SJCRH30 (cell line): ENCODE measurements at regions not wholly inside any gene's neighbourhood (a gene's known extent, or its start where the extent isn't known, plus 50 kb on each side); places are given as distances from the start of the nearest gene placed in this dataset.
"Not testable (repeated sequence)": the region's sequence is repeated elsewhere in the genome, so short reads cannot be mapped to it uniquely, and the experiment has no call there.

ENCODE experiments used
- DNase-seq, 2 experiments: peaks; one replicate each; pipeline ENCODE4 v3.0.0-alpha.2; 2015 to 2020
- H3K27ac ChIP-seq: fragments of 250-450 bp; sonication (Bioruptor Pico); 2 replicates; pipeline ENCODE4 v1.5.1; 2020; ENCODE audit warnings: mild to moderate bottlenecking, moderate library complexity
- H3K27me3 ChIP-seq: fragments of 250-450 bp; sonication (Bioruptor Pico); 2 replicates; pipeline ENCODE4 v1.5.1; 2020; ENCODE audit warnings: mild to moderate bottlenecking, moderate library complexity
- H3K36me3 ChIP-seq: fragments of 250-450 bp; sonication (Bioruptor Pico); 2 replicates; pipeline ENCODE4 v1.5.1; 2020; ENCODE audit warnings: mild to moderate bottlenecking, moderate library complexity
- H3K4me1 ChIP-seq: fragments of 250-450 bp; sonication (Bioruptor Pico); 2 replicates; pipeline ENCODE4 v1.5.1; 2020; ENCODE audit warnings: mild to moderate bottlenecking, moderate library complexity
- H3K4me3 ChIP-seq: fragments of 250-450 bp; sonication (Bioruptor Pico); 2 replicates; pipeline ENCODE4 v1.5.1; 2020; ENCODE audit warnings: mild to moderate bottlenecking, moderate library complexity
- H3K9me3 ChIP-seq: fragments of 250-450 bp; sonication (Bioruptor Pico); replicated peaks from 2 replicates; pipeline ENCODE4 v1.5.1; 2020; ENCODE audit warnings: mild to moderate bottlenecking, moderate library complexity

GRCh38 chr3:69658514-69659140 lies 80.6 kb upstream of the MITF start:
- H3K4me1 ChIP-seq: no peaks in the 10 kb centered on the region
- no peak overlapping the region for H3K4me3 ChIP-seq
- H3K27ac ChIP-seq: no peak overlapping the region
- no peak for DNase-seq
- H3K36me3 ChIP-seq: no peaks in the 10 kb centered on the region
- H3K9me3 ChIP-seq: no peaks in the 10 kb centered on the region
- no peaks in the 10 kb centered on the region for H3K27me3 ChIP-seq

GRCh38 chr3:69657030-69657429 lies 82.2 kb upstream of the MITF start:
- DNase-seq, H3K4me3 ChIP-seq, H3K9me3 ChIP-seq, H3K4me1 ChIP-seq, H3K27me3 ChIP-seq, H3K27ac ChIP-seq, H3K36me3 ChIP-seq: not testable (repeated sequence)

DNA sequence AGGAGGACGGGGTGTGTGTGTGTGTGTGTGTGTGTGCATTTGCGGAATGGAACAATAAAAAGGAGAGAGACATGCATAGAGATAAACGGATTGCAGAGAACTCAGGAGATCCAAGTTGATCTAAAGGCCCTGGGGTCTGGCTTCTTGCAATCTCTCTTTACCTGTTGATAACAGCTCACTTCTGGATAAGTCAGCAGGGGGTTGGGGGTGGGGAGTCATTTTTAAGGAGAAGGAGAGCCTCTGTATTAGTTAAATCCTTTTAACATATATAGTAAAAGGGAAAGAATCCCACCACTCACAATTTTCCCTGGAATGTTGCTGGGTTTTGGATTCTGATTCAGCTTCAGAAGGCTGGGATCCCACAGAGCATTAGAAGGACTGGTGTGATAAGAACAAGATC lies 87.5 kb upstream of the MITF start:
- H3K27ac ChIP-seq: no peak overlapping the region
- no peaks in the 10 kb centered on the region for H3K27me3 ChIP-seq
- H3K4me3 ChIP-seq: no peak overlapping the region
- no peaks in the 10 kb centered on the region for H3K9me3 ChIP-seq
- DNase-seq: no peak
- H3K36me3 ChIP-seq: no peaks in the 10 kb centered on the region
- peaks cover 5% of the 10 kb centered on the region; the same call in 1 of the 2 replicates for H3K4me1 ChIP-seq

GRCh38 chr3:69650066-69650419 lies 89.2 kb upstream of the MITF start:
- no peaks in the 10 kb centered on the region for H3K27me3 ChIP-seq
- H3K4me3 ChIP-seq: no peak overlapping the region
- H3K9me3 ChIP-seq: no peaks in the 10 kb centered on the region
- H3K27ac ChIP-seq: no peak overlapping the region
- no peak for DNase-seq
- peaks cover 9% of the 10 kb centered on the region; the same call in 1 of the 2 replicates for H3K4me1 ChIP-seq
- no peaks in the 10 kb centered on the region for H3K36me3 ChIP-seq

GRCh38 chr3:69649120-69650065 lies 89.9 kb upstream of the MITF start:
- no peak overlapping the region for H3K4me3 ChIP-seq
- no peak for DNase-seq
- H3K27ac ChIP-seq: no peak overlapping the region
- H3K9me3 ChIP-seq: no peaks in the 10 kb centered on the region
- peaks cover 9% of the 10 kb centered on the region; the same call in 1 of the 2 replicates for H3K4me1 ChIP-seq
- no peaks in the 10 kb centered on the region for H3K27me3 ChIP-seq
- H3K36me3 ChIP-seq: no peaks in the 10 kb centered on the region

- Histone ChIP-seq H3K4me1 (peaks cover 9% of the 10 kb centered on the region; the same call in 1 of the 2 replicates), H3K9me3 (no peaks in the 10 kb centered on the region), H3K27ac (no peak overlapping the region), H3K36me3 (no peaks in the 10 kb centered on the region), H3K27me3 (no peaks in the 10 kb centered on the region), H3K4me3 (no peak overlapping the region)
- no peak for DNase-seq
Observed at GRCh38 chr3:69648126-69648525, 91.1 kb upstream of the MITF start.

DNA sequence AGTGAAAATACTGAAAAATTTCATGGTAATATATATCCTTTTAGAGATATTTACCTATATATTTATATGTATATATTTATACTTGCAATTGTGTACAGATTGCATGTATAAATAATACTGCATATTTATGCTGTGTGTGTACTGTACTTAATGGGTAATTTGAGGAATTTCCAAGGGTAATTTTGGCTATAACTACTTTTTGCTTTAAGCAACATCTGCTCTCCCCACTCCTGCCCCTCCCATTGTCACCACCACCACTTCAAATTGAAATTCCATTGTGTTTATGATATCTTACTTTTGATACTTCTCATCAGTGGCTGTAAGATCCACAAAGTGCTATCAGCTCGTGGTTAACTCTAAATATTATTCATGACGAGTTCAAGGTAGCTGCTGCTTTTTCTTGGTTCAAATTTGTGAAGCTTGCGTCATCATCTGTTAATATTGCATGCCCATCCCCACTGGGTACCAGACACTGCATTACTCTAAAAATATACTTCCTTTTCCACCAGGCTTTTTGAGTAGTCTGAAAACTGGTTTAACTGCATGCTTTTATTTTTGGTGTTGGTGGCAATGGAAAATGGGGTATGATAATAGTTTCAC lies 91.7 kb upstream of the MITF start:
- no peaks in the 10 kb centered on the region for H3K9me3 ChIP-seq
- no peak overlapping the region for H3K27ac ChIP-seq
- H3K36me3 ChIP-seq: no peaks in the 10 kb centered on the region
- H3K27me3 ChIP-seq: no peaks in the 10 kb centered on the region
- H3K4me3 ChIP-seq: no peak overlapping the region
- DNase-seq: no peak
- peaks cover 9% of the 10 kb centered on the region; the same call in 1 of the 2 replicates for H3K4me1 ChIP-seq

DNA sequence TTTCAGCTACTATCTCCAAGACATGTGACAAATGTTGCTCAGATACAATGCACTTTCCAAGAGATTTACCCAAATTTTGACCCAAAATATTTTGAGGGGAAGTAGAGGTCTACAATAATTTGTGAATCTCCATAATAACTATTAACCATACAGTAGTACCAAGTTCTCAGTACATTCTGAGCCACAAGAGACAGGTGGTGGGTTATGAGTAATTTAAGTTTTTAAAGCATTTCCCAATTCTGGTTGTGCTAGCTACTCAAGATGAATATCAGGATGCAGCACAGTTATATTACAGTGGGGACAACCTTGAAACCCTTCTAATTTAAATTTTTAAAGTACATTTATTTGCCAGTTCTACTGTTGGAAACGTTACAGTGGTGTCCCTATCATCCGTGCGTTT lies 92.2 kb upstream of the MITF start:
- Histone ChIP-seq H3K4me1 (peaks cover 9% of the 10 kb centered on the region; the same call in 1 of the 2 replicates), H3K9me3 (no peaks in the 10 kb centered on the region), H3K36me3 (no peaks in the 10 kb centered on the region), H3K27ac (peak overlapping the region; percentile 28; the same call in 1 of the 2 replicates), H3K4me3 (no peak overlapping the region), H3K27me3 (no peaks in the 10 kb centered on the region)
- DNase-seq: no peak

- peak; percentile 18 to 42 for DNase-seq
- no peaks in the 10 kb centered on the region for H3K9me3 ChIP-seq
Observed at GRCh38 chr3:69646287-69647067, 92.8 kb upstream of the MITF start.

DNA sequence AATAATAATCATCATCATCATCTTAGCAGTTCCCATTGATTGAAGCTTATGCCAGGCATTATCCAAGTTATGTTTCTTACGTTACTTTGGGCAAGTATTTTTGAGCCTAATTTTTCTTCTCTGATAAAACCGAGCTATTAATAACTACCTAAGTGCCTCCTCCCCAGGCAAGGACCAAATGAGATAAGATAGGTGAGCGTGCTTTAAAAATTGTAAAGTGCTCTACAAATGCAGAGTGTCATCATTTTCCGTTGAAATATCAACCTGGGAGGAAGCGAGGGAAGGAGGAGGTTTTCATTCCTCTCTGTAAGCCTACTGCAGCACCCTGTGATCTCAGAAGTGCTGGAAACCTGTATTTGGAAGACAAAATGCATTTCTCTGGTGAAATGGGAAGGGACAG lies 96.7 kb upstream of the MITF start:
- H3K4me1 ChIP-seq: peaks cover 9% of the 10 kb centered on the region; the same call in 1 of the 2 replicates
- H3K36me3 ChIP-seq: no peaks in the 10 kb centered on the region
- DNase-seq: no peak

More at GRCh38 chr3:69646287-69647067, 92.8 kb upstream of the MITF start:
- no peaks in the 10 kb centered on the region for H3K27me3 ChIP-seq
- peaks cover 9% of the 10 kb centered on the region; the same call in 1 of the 2 replicates for H3K4me1 ChIP-seq
- peak overlapping the region; percentile 28; the same call in 1 of the 2 replicates for H3K27ac ChIP-seq
- H3K4me3 ChIP-seq: no peak overlapping the region
- H3K36me3 ChIP-seq: no peaks in the 10 kb centered on the region

GRCh38 chr3:69639851-69640250 lies 99.4 kb upstream of the MITF start:
- Histone ChIP-seq H3K36me3 (no peaks in the 10 kb centered on the region), H3K27me3 (no peaks in the 10 kb centered on the region), H3K27ac (no peak overlapping the region), H3K9me3 (no peaks in the 10 kb centered on the region), H3K4me1 (no peaks in the 10 kb centered on the region), H3K4me3 (no peak overlapping the region)
- DNase-seq: no peak

More for the DNA sequence above, 96.7 kb upstream of the MITF start:
- Histone ChIP-seq H3K27me3 (no peaks in the 10 kb centered on the region), H3K9me3 (no peaks in the 10 kb centered on the region), H3K4me3 (no peak overlapping the region), H3K27ac (no peak overlapping the region)

GRCh38 chr3:69628951-69629350 lies 110.3 kb upstream of the MITF start:
- Histone ChIP-seq H3K36me3 (no peaks in the 10 kb centered on the region), H3K9me3 (no peaks in the 10 kb centered on the region), H3K4me3 (no peak overlapping the region), H3K27me3 (no peaks in the 10 kb centered on the region), H3K27ac (no peak overlapping the region), H3K4me1 (no peaks in the 10 kb centered on the region)
- DNase-seq: peak in 1 of 2 experiments; percentile 2

GRCh38 chr3:69613286-69613685 lies 126.0 kb upstream of the MITF start:
- Histone ChIP-seq H3K4me3 (no peak overlapping the region), H3K4me1 (no peaks in the 10 kb centered on the region), H3K9me3 (no peaks in the 10 kb centered on the region), H3K27me3 (no peaks in the 10 kb centered on the region), H3K36me3 (no peaks in the 10 kb centered on the region), H3K27ac (no peak overlapping the region)
- no peak for DNase-seq

DNA sequence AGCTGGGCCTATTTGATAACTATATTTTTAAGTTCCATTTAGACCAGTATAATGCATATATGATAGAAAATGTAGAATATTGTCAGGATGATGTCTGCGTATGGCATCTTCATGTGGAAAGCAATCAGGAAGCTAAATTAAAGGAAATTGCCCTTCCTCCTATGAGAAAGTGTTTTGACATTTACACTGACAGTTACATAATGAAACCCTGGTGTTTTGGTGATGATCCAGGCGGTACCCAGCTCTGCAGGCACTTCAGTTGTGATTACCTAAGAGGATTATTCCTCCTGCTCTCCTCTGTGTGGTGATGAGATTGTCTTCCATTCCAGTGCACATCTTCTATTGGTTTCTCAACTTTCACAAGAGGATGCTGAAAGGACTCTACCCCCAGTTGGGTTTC lies 126.5 kb upstream of the MITF start:
- H3K27ac ChIP-seq: no peak overlapping the region
- H3K27me3 ChIP-seq: no peaks in the 10 kb centered on the region
- DNase-seq: no peak
- H3K4me1 ChIP-seq: no peaks in the 10 kb centered on the region
- no peaks in the 10 kb centered on the region for H3K36me3 ChIP-seq
- H3K9me3 ChIP-seq: no peaks in the 10 kb centered on the region
- no peak overlapping the region for H3K4me3 ChIP-seq
